CD4-positive, alpha-beta T cell treated with Interleukin-4 for 1 hour (primary cell): ENCODE measurements at regions not wholly inside any gene's neighbourhood (a gene's known extent, or its start where the extent isn't known, plus 50 kb on each side); places are given as distances from the start of the nearest gene placed in this dataset.
"Not testable (repeated sequence)": the region's sequence is repeated elsewhere in the genome, so short reads cannot be mapped to it uniquely, and the experiment has no call there.

Experiments used
- DNase-seq, 2 donors: peaks; one replicate each; pipeline ENCODE4 v3.0.0-alpha.2; 2020 to 2022

GRCh38 chr18:76627444-76627843 lies 132.4 kb upstream of the ZNF516 start:
- DNase-seq = no peak

DNA sequence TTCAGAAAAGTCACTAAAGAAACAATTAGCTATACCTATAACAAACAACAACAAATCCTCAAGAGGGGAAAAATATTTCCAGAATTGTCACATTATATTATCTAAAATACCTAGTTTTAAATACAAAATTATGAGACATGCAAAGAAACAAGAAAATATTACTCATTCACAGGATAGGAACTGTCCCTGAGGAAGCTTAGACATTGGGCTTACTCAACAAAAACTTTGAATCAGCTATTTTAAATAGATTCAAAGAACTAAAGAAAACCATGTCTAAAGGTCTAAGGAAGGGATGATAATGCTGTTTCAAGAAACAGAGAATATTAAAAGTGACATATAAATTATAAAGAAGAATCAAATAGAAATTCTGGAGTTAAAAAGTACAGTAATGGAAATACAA lies 131.9 kb upstream of the ZNF516 start:
- DNase-seq = no peak

DNA sequence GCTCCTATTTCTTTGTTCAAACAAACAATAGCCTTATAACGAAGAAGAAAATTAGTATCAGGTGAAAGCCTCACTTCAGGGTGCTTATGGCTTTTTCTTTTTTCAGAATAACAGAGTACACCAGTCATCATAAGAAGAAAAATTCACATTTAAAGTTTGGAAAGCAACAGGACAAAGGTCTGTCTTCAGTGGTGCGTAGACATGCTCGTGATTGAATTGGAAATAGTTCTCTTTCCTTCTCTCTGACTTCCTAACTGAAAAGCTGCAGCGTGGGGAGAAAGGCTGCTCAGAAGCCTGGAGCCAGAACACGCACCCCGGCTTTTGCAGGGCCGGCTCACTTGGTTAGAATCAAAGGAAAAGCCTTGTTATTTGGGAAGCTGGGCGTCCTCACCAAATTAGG lies 127.6 kb upstream of the ZNF516 start:
- DNase-seq = no peak

GRCh38 chr18:76621782-76622495 lies 126.9 kb upstream of the ZNF516 start:
- DNase-seq = no peak

- no peak for DNase-seq
These were observed 126.2 kb upstream of the ZNF516 start for GRCh38 chr18:76621226-76621625.

GRCh38 chr18:76620321-76621170 lies 125.5 kb upstream of the ZNF516 start:
- DNase-seq = peak; percentile 26 to 53

GRCh38 chr18:76619621-76620315 lies 124.7 kb upstream of the ZNF516 start:
- no peak for DNase-seq

GRCh38 chr18:76619261-76619620 lies 124.2 kb upstream of the ZNF516 start:
- peak in 1 of 2 donors; percentile 16 for DNase-seq

- no peak for DNase-seq
These were observed 123.7 kb upstream of the ZNF516 start for GRCh38 chr18:76618721-76619120.

GRCh38 chr18:76616373-76616772 lies 121.3 kb upstream of the ZNF516 start:
- no peak for DNase-seq

DNA sequence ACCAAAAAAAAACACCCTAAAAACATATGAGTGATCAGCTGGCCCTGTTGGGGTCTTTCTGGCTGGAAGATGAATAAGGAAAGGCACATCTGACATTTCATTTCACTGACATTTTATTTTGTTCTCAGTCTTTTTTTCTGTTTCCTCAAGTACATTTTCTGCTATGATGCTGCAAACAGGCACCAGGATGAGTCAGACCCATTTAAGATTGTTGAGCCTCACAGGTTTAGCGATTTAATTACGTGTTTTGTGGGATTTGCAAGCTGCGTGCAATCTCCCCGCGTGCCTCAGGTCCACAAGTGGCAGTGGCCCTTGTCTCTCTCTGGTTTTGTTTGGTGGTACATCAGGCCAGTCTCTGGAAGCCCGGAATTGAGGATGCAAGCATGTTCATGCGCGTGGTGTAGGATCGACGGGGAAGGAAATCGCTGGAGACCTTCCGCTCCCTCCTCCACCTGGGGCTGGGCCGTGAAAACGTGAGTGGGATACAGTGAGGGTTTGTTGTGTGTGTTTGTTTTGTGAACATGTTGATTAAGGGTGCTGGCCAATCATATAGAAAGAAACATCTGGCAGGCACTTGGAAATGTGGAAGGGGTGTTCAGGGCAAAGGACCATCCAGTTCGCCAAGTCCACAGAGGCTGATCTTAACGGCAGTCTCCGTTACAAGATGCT lies 120.2 kb upstream of the ZNF516 start:
- DNase-seq = no peak

DNA sequence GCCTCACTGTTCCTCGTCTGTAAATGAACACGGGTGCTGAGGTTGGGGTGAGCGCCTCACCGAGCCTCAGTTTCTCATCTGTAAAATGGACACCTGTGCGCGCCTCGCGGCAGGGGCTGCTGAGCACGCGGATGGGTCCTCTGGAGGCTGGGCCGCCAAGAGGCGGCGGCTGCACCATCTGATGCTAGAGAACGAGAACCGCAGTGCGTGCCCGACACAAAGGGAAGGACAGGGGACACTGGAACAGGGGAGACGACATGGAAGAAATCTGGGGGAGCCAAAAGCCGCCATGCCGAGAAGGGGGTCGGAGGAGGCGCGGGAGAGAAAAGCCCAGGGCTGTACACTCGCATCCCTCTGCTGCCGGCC lies 118.7 kb upstream of the ZNF516 start:
- DNase-seq = no peak

GRCh38 chr18:76613053-76613754 lies 118.2 kb upstream of the ZNF516 start:
- no peak for DNase-seq

GRCh38 chr18:76611750-76612045 lies 116.7 kb upstream of the ZNF516 start:
- not testable (repeated sequence) for DNase-seq

GRCh38 chr18:76610933-76611749 lies 116.1 kb upstream of the ZNF516 start:
- no peak for DNase-seq

GRCh38 chr18:76610012-76610411 lies 115.0 kb upstream of the ZNF516 start:
- DNase-seq = no peak

DNA sequence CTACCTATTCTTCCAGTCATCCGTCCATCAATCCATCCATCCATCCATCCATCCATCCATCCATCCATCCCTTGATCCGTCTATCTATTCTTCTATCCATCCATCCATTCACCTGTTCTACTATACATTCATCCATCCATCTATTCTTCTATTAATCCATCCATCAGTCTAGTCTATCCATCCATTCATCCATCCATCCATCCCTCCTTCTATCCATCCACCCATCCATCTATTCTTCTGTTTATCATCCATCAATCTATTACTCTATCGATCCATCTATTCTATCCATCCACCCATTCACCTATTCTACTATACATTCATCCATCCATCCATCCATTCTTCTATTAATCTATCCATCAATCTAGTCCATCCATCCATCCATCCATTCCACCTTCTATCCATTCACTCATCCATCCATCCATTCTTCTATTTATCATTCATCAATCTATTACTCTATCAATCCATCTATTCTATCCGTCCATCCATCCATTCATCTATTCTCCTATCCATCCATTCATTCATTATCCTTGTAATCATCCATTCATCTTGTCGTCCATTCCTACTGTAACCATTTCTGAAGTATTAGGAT lies 110.4 kb upstream of the ZNF516 start:
- DNase-seq = no peak

GRCh38 chr18:76604935-76605240 lies 109.8 kb upstream of the ZNF516 start:
- no peak for DNase-seq

DNA sequence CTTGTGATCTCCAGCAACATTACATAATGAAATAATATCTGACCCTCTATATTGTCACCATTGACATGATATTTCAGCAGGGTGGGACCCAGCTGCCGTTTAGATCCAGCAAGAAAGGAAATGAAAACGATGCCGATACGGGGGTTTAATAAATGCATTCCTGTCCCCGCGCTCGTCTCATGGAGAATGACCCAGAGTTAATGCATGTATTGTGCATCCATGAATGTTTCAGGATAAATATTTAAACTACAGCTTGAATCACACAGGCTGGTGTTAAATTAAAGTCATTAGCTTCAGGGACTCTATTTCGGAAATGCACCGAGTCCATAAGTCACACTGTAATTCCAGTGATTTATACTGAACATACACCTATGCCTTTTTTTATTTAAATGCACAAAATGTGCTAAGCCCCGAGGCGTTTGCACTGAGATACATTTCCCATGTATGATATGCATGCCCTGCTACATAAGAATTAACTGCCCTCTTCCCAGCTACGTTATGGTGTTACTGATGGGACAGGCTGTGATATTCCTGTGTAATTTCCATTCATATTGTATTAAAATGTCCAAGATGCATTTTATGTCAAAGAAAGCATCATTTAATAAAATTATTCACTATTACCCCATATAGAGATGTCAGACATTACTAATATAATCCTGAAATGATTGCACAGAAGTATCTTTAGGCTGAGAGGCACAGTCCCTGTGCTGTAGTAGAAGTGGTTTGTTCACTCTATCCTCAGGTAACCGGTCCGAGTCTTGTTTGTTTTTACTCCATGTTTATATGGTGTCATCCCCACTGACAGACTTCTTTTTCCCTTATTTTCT lies 109.3 kb upstream of the ZNF516 start:
- no peak for DNase-seq

DNA sequence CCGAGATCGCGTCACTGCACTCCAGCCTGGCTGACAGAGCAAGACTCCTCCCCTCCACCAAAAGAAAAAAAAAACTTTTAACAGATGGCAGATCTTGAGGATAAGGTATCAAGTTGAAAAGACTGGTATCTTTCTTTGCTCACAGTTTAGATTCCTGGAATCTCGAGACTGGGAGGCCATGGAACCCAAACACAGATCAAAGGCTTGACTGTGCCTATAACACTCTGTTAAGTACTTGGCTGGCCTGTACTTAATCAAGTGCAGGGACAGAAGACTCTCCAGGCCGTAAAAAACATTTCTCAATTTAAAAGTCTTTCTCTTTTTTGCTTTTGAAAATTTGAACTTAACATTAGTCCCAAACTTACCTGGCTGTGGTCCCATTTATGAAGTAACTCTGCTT lies 107.1 kb upstream of the ZNF516 start:
- no peak for DNase-seq

GRCh38 chr18:76600076-76600475 lies 105.0 kb upstream of the ZNF516 start:
- not testable (repeated sequence) for DNase-seq
